ENCODE measurements at regions not wholly inside any gene's neighbourhood (a gene's known extent, or its start where the extent isn't known, plus 50 kb on each side); places are given as distances from the start of the nearest gene placed in this dataset.

GRCh38 chr2:150916467-150917396 lies 344.9 kb downstream of the RBM43 start:
- peak; percentile 18 for DNase-seq (ENCODE audit: low read depth, low spot score)
- no peak overlapping the region for H3K27ac ChIP-seq

DNA sequence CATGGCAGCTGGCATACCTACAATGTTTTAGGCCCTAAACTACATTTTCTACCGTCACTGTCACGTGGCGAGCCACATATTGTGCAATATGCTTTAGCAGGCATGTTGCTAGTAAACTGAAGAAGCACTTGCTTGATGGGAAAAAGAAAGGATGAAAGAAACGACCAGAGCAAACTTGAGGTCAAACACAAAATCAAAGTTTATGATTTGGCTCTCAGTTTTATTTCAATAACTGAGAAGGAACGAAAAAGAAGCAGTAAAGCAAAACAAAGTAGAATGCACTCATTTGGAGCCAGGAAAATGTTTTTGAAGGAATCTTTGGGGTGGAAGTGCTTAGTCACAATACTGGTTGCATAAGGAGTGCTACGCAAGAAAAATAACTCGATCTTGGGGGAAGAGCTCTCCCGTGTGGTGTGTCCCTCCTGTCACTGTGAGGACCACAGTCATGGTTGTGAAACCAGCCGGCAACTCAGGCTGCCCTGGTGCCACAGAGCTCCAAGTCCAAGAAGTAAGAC lies 349.8 kb downstream of the RBM43 start:
- H3K27ac ChIP-seq = peak overlapping the region; percentile 56
- peak; percentile 29 for DNase-seq (ENCODE audit: low read depth, low spot score)

GRCh38 chr2:150909613-150910012 lies 352.1 kb downstream of the RBM43 start:
- DNase-seq (ENCODE audit: low read depth, low spot score) = no peak
- no peak overlapping the region for H3K27ac ChIP-seq

DNA sequence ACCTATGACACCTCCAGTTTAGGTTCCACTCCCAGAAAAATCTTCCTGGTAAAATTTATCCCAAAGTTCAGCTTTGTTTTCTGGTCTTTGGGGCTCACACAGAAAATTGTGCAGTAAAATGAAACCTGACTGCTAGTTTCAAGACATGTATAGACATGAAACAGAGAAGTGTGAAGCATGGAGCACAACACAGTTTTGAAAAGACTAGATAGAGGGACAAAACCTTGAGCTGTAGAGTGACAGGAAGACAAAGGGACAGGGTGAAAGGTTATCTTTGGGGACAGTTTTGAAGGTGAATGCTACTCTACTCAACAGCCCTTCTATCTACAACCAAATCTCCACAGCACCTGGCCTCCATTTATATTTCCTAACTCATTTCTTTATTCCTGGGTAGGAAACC lies 352.6 kb downstream of the RBM43 start:
- DNase-seq (ENCODE audit: low read depth, low spot score) = no peak
- H3K27ac ChIP-seq = no peak overlapping the region

- DNase-seq (ENCODE audit: low read depth, low spot score) = no peak
- H3K27ac ChIP-seq = no peak overlapping the region
These were observed 354.2 kb downstream of the RBM43 start for GRCh38 chr2:150907466-150907865.

DNA sequence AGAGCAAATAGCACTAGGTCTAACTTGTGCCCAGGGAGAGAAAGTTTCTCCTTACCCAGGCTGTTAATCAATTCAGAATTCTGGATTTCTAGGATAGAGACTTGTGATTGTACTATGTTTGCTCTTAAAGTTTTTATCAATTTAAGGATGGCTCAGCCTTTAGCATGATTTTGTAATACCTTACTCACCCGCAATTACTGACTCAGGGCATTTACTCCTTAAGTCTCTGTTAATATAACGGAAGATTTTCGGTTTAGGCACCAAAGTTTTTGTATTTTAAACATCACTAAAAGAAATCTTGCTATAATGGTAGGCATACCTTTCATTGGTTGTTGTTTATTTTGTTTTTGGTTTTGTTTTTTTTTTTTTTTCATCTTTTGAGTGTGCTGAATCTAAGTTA lies 358.2 kb downstream of the RBM43 start:
- no peak for DNase-seq (ENCODE audit: low read depth, low spot score)
- no peak overlapping the region for H3K27ac ChIP-seq

DNA sequence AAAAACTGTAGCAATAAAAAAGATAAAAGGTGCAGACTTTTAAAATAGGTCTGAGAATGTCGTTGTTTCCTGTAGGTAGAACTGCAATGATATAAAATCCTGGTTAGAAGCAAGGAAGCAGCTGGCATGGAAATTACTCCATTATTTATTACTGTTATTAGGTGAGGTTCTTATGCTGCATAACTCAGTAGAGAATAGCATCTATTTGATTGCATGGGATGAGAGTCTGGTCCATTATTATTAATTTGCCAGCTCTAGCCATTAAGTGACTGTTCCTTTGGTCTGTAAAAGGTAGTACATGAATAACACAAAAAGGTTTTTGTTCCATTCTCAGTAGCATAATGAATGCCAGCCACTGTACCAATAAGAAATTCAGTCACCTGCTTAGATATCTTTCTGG lies 358.6 kb downstream of the RBM43 start:
- DNase-seq (ENCODE audit: low read depth, low spot score) = no peak
- no peak overlapping the region for H3K27ac ChIP-seq

DNA sequence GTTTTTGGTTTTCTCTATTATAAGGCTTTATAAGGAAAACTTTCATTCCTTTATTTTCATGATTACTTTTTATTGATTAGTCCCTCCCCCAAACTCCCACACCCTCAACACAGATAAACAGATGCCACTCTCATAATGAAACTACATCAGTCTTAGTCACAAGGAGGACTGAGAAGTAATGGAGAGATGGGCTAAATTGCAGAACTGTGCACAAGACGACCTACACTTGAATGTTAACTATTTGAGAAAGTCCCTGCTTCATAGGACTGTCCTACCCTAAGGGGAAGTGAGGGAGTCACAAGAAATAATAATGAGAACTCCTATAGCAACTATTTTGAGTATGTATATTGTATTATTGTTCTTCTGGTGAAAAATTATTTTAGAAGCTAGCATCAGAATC lies 360.8 kb downstream of the RBM43 start:
- no peak overlapping the region for H3K27ac ChIP-seq
- no peak for DNase-seq (ENCODE audit: low read depth, low spot score)

- no peak overlapping the region for H3K27ac ChIP-seq
- no peak for DNase-seq (ENCODE audit: low read depth, low spot score)
These were observed 365.7 kb downstream of the RBM43 start for GRCh38 chr2:150895968-150896367.

- no peak overlapping the region for H3K27ac ChIP-seq
- no peak for DNase-seq (ENCODE audit: low read depth, low spot score)
These were observed 372.5 kb downstream of the RBM43 start for GRCh38 chr2:150889141-150889540.

- no peak for DNase-seq (ENCODE audit: low read depth, low spot score)
- no peak overlapping the region for H3K27ac ChIP-seq
These were observed 373.3 kb downstream of the RBM43 start for GRCh38 chr2:150888337-150888736.

DNA sequence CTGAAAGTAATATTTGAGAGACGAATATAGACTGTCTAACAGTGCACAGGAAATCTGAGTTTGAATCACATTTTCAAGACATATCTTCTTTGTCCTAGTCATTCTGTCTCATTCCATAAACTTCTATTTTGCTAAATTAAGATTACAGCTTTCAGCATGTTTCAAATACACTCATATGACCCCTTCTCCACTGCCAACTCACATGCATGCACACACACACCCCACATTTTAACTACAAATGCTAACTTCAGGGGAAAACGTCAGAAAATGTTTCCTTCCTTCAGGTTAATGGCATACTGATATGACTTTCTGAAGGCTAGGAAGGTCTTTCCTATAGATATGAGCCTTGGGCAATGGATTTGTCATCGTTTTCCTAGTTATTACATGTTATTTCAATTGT lies 373.7 kb downstream of the RBM43 start:
- no peak for DNase-seq (ENCODE audit: low read depth, low spot score)
- H3K27ac ChIP-seq = no peak overlapping the region

DNA sequence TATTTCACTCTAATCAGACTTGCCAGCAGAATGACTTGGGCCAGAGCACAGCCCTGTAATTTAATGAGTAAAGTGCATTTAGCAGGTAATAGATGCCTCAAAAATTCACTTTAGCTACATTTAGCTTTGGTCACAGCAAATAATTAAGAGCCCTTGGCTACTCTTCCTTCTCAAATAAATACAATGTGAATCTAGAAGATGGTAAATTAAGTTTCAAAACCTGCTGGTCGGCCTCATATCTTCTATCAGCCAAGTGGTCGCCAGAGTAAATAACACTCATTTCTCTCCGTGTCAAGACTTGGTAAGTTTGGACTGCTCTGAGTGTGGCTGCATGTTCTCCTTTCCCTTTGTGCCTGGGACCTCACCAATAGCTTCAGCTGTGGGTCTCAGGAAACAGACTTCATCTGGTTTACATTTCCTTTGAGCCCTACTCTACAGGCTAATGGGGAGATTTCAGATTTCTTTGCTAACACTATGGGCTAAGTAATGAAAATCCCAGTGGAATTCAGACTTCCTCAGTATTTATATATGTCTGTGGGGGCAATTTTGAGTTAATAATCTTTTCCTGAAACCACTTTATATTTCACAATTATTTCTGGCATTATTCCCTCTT lies 375.8 kb downstream of the RBM43 start:
- no peak for DNase-seq (ENCODE audit: low read depth, low spot score)
- no peak overlapping the region for H3K27ac ChIP-seq

DNA sequence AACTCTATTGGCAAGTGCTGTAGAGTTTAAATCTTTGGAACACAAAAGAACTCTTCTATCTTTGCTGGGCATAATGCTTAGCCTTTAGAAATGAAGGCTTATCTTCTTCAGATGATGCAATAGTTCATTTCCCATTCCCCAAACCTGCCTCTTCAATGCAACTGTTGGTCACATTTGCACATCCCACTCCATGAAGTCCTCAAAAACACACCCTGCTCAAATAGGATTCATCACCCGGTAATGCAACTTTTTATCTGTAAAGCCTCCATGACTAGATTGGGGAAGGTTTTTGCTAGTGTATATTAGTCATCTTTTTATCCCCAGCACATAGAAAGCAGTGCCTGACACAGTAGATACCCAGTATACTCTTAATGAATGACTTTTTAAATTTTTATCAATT lies 376.4 kb downstream of the RBM43 start:
- DNase-seq (ENCODE audit: low read depth, low spot score) = no peak
- H3K27ac ChIP-seq = no peak overlapping the region

GRCh38 chr2:150883613-150883895 lies 378.1 kb downstream of the RBM43 start:
- no peak overlapping the region for H3K27ac ChIP-seq
- no peak for DNase-seq (ENCODE audit: low read depth, low spot score)

DNA sequence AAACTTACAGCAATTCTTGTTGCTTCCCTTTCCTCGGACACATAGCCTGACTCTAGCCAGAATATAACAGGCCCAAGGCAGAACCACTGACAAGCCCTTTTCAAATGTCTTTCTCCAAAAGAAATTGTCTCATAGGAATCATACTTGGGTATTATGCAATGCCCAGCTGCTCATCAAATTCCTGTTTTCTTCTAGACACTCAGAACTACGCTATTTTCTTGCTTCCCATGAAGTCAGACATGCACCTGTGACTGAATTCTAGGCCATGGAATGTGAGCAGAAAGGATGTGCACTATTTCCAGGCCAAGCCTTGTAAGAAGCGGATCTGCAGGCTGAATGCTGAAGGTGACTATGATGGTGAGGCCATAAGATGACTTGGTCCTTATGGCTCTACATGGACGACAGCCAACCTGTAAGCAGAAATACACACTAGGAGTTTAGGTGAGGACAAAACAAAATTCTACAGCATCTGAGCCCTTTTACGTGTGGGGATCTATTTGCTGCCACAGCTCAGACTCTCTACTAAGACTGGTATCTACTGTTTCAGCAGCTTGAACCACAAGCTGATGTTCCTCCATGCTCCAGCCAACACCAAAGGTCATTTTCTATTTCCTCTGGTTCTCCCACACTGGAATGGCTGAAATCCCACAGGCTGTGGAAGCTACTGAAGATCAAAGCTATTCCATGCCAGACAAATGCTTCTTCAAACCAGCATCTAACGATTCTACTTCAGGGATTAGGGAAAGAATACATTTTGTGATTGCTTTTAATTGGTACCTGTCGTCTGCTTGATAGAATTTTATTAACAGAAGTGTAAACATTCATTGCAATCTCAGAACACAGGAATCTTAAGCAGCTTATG lies 378.7 kb downstream of the RBM43 start:
- no peak overlapping the region for H3K27ac ChIP-seq
- no peak for DNase-seq (ENCODE audit: low read depth, low spot score)

DNA sequence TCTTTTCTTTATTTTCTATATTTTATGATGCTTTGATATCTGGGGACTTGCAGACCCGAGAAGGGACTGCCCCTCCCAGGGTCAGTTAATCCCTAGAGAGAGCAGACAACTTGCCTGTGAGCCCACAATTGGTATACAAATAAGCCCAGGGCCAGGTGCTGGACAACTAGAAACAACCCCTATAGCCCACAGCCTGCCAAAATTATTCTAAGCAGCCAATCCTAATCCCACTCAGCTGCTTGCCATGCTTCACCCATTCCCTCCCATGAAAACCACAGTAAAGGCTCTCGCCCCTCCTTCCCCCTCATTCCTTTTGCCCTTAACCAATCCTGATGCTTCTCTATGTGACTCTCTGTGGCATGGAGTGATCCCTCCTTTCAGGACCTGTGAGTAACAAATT lies 380.7 kb downstream of the RBM43 start:
- H3K27ac ChIP-seq = no peak overlapping the region
- DNase-seq (ENCODE audit: low read depth, low spot score) = no peak

DNA sequence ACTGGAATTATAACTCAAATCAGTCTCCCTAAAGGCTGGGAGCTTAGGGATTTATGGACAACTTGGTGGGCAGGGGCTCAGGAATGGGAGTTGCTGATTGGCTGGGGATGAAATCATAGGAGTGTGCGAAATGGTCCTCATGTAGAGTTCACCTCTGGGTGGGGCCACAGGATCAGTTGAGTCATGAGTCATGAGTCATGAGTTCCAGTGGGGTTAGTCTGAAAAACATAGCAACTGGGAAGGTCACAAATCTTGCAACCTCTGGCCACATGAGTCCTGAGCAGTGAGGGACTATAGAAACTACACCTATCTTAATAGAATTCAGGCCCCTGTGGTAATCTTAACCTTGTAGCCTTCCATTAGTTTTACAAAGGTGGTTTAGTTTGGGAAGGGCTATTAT lies 383.3 kb downstream of the RBM43 start:
- no peak for DNase-seq (ENCODE audit: low read depth, low spot score)
- H3K27ac ChIP-seq = no peak overlapping the region

- no peak overlapping the region for H3K27ac ChIP-seq
- DNase-seq (ENCODE audit: low read depth, low spot score) = no peak
These were observed 385.3 kb downstream of the RBM43 start for GRCh38 chr2:150876251-150876950.

GRCh38 chr2:150873396-150873772 lies 385.9 kb upstream of the RND3 start:
- H3K27ac ChIP-seq = no peak overlapping the region
- DNase-seq (ENCODE audit: low read depth, low spot score) = no peak
